Right lung (tissue), 2 donors: ENCODE measurements at regions not wholly inside any gene's neighbourhood (a gene's known extent, or its start where the extent isn't known, plus 50 kb on each side); places are given as distances from the start of the nearest gene placed in this dataset.
"Not testable (repeated sequence)": the region's sequence is repeated elsewhere in the genome, so short reads cannot be mapped to it uniquely, and the experiment has no call there.

Source experiments
- DNase-seq, 2 donors: peaks; one replicate each; pipeline ENCODE4 v3.0.0-alpha.2; 2013

- DNase-seq, result no peak
Measured at GRCh38 chrX:3550871-3551270, 162.6 kb downstream of the PRKX start.

GRCh38 chrX:3550160-3550751 is 163.2 kb downstream of the PRKX start:
- DNase-seq, result no peak

- DNase-seq, result peak in 1 of 2 donors; percentile 3
Measured at GRCh38 chrX:3549411-3549911, 164.0 kb downstream of the PRKX start.

GRCh38 chrX:3548765-3549391 is 164.6 kb downstream of the PRKX start:
- DNase-seq, result peak in 1 of 2 donors; percentile 4

- DNase-seq, result no peak
Measured at GRCh38 chrX:3545901-3546300, 167.5 kb downstream of the PRKX start.

- DNase-seq, result no peak
Measured at GRCh38 chrX:3541336-3541735, 172.1 kb downstream of the PRKX start.

- no peak for DNase-seq
Measured at GRCh38 chrX:3540105-3540504, 173.3 kb downstream of the PRKX start.

GRCh38 chrX:3532581-3533085 is 180.8 kb downstream of the PRKX start:
- DNase-seq, result no peak

GRCh38 chrX:3531435-3531834 is 182.0 kb downstream of the PRKX start:
- not testable (repeated sequence) for DNase-seq

- DNase-seq, result no peak
Measured at GRCh38 chrX:3529466-3530010, 183.1 kb upstream of the MXRA5 start.

GRCh38 chrX:3527811-3528210 is 181.4 kb upstream of the MXRA5 start:
- DNase-seq, result no peak

GRCh38 chrX:3527166-3527565 is 180.7 kb upstream of the MXRA5 start:
- DNase-seq, result no peak

GRCh38 chrX:3526731-3527130 is 180.3 kb upstream of the MXRA5 start:
- no peak for DNase-seq

GRCh38 chrX:3526071-3526470 is 179.6 kb upstream of the MXRA5 start:
- DNase-seq, result no peak

- DNase-seq, result no peak
Measured at GRCh38 chrX:3522101-3522650, 175.7 kb upstream of the MXRA5 start.

GRCh38 chrX:3521396-3521795 is 174.9 kb upstream of the MXRA5 start:
- peak; percentile 4 to 10 for DNase-seq

- DNase-seq, result no peak
Measured at GRCh38 chrX:3520982-3521381, 174.5 kb upstream of the MXRA5 start.

- no peak for DNase-seq
Measured at GRCh38 chrX:3520458-3520857, 174.0 kb upstream of the MXRA5 start.

GRCh38 chrX:3519384-3519783 is 172.9 kb upstream of the MXRA5 start:
- DNase-seq, result not testable (repeated sequence)

GRCh38 chrX:3518870-3519269 is 172.4 kb upstream of the MXRA5 start:
- DNase-seq, result no peak

- DNase-seq, result no peak
Measured at GRCh38 chrX:3516051-3516541, 169.6 kb upstream of the MXRA5 start.

- DNase-seq, result no peak
Measured at GRCh38 chrX:3514996-3515395, 168.5 kb upstream of the MXRA5 start.

GRCh38 chrX:3512150-3512549 is 165.7 kb upstream of the MXRA5 start:
- DNase-seq, result not testable (repeated sequence)
